ENCODE measurements at regions not wholly inside any gene's neighbourhood (a gene's known extent, or its start where the extent isn't known, plus 50 kb on each side); places are given as distances from the start of the nearest gene placed in this dataset.

DNA sequence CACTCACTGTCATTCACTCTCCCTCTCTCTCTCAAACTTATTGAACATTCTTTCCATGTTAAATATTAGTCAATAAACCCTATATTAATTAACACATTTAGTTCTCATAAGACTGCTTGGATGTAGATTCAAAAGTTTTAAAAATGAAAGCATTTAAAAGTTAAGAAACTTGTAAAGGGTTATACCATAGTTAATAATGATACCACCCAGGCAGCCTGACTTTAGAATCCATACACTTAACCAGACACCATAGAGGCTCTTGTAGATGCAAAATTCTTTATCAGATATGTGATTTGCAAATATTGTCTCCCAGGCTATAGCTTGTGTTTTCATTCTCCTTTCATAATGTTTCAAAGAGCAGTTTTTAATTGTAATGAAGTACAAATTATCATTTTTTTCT lies 335.8 kb upstream of the ACTBL2 start:
- no peaks in the 10 kb centered on the region for H3K9me1 ChIP-seq (ENCODE audit: control insufficient read depth, extremely low read depth, insufficient read depth, low read length)
- no peak overlapping the region for H3K4me2 ChIP-seq (ENCODE audit: control insufficient read depth, extremely low read depth, insufficient read depth, low read depth, low read length)
- no peaks in the 10 kb centered on the region for H3K79me2 ChIP-seq (ENCODE audit: control insufficient read depth, insufficient read depth, low read length)
- TF ChIP-seq, protein P1, sequence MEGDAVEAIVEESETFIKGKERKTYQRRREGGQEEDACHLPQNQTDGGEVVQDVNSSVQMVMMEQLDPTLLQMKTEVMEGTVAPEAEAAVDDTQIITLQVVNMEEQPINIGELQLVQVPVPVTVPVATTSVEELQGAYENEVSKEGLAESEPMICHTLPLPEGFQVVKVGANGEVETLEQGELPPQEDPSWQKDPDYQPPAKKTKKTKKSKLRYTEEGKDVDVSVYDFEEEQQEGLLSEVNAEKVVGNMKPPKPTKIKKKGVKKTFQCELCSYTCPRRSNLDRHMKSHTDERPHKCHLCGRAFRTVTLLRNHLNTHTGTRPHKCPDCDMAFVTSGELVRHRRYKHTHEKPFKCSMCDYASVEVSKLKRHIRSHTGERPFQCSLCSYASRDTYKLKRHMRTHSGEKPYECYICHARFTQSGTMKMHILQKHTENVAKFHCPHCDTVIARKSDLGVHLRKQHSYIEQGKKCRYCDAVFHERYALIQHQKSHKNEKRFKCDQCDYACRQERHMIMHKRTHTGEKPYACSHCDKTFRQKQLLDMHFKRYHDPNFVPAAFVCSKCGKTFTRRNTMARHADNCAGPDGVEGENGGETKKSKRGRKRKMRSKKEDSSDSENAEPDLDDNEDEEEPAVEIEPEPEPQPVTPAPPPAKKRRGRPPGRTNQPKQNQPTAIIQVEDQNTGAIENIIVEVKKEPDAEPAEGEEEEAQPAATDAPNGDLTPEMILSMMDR (optimal IDR thresholded peaks at IDR 0.05 in 1 of 3, IDR thresholded peaks at IDR 0.05 in 1 of 3, conservative IDR thresholded peaks at IDR 0.05 in 1 of 3; ENCODE audit: extremely low read depth in 1 of 3, insufficient read depth in 2 of 3, low read length in 3 of 3), result no peak
- no peak for TF ChIP-seq EZH2 (IDR thresholded peaks at IDR 0.05; ENCODE audit: low read length)
- DNase-seq (ENCODE audit: low read depth, low spot score) (no peak), FAIRE-seq (no peak)
- no peaks in the 10 kb centered on the region for H3K9me3 ChIP-seq (ENCODE audit: control insufficient read depth, low read depth, low read length)
- H3K9ac ChIP-seq (ENCODE audit: control insufficient read depth, extremely low read depth, insufficient read depth, low read length), result no peak overlapping the region
- no peaks in the 10 kb centered on the region for H4K20me1 ChIP-seq (ENCODE audit: control insufficient read depth, extremely low read depth, insufficient read depth, low read length)
- dilution Hi-C loops (cut with MboI; ENCODE audit: extremely low pct_ligation_motif_present, low sequenced_read_pairs), result no loop called here
- H3K4me1 ChIP-seq (ENCODE audit: control insufficient read depth, extremely low read depth, insufficient read depth, low read length), result peaks cover 31% of the 10 kb centered on the region
- no peak overlapping the region for H3K27ac ChIP-seq (ENCODE audit: control insufficient read depth, insufficient read depth, low read length)
- H2AFZ ChIP-seq (ENCODE audit: control insufficient read depth, low read length), result no peak overlapping the region
- no peaks in the 10 kb centered on the region for H3K36me3 ChIP-seq (ENCODE audit: control insufficient read depth in 2 of 2, extremely low read depth in 1 of 2, insufficient read depth in 2 of 2, low read length in 2 of 2)
- no peaks in the 10 kb centered on the region for H3K27me3 ChIP-seq (ENCODE audit: control insufficient read depth, extremely low read depth, insufficient read depth, low read length)
- no peak overlapping the region for H3K4me3 ChIP-seq (ENCODE audit: control insufficient read depth in 2 of 3, extremely low read depth in 1 of 3, insufficient read depth in 2 of 3, low read depth in 1 of 3, low read length in 3 of 3)

DNA sequence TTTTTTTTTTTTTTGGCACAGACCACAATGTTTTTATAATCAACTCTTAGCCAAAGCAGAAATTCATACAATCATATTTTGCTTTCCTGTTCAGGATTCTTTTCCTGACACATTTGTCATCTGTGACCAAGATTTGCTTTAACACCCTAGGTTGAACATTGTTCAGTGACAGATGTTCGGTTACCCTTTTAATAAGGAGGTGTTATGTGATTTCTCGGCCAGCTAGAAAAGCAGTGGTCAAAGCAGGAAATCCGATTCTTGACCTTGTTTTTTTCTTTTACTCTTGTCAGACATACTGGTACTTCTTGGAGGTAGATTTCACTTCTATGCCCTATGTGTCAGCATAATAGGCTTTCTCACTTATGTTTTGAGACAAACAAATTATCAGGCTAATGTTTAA lies 335.3 kb upstream of the ACTBL2 start:
- Histone ChIP-seq H3K4me3 (ENCODE audit: control insufficient read depth in 2 of 3, extremely low read depth in 1 of 3, insufficient read depth in 2 of 3, low read depth in 1 of 3, low read length in 3 of 3) (no peak overlapping the region), H3K36me3 (ENCODE audit: control insufficient read depth in 2 of 2, extremely low read depth in 1 of 2, insufficient read depth in 2 of 2, low read length in 2 of 2) (no peaks in the 10 kb centered on the region), H3K79me2 (ENCODE audit: control insufficient read depth, insufficient read depth, low read length) (no peaks in the 10 kb centered on the region), H3K9me3 (ENCODE audit: control insufficient read depth, low read depth, low read length) (no peaks in the 10 kb centered on the region), H3K4me1 (ENCODE audit: control insufficient read depth, extremely low read depth, insufficient read depth, low read length) (peaks cover 26% of the 10 kb centered on the region), H3K9me1 (ENCODE audit: control insufficient read depth, extremely low read depth, insufficient read depth, low read length) (no peaks in the 10 kb centered on the region), H4K20me1 (ENCODE audit: control insufficient read depth, extremely low read depth, insufficient read depth, low read length) (no peaks in the 10 kb centered on the region), H3K27me3 (ENCODE audit: control insufficient read depth, extremely low read depth, insufficient read depth, low read length) (no peaks in the 10 kb centered on the region), H3K27ac (ENCODE audit: control insufficient read depth, insufficient read depth, low read length) (no peak overlapping the region), H3K4me2 (ENCODE audit: control insufficient read depth, extremely low read depth, insufficient read depth, low read depth, low read length) (no peak overlapping the region), H3K9ac (ENCODE audit: control insufficient read depth, extremely low read depth, insufficient read depth, low read length) (no peak overlapping the region), H2AFZ (ENCODE audit: control insufficient read depth, low read length) (no peak overlapping the region)
- FAIRE-seq (no peak), DNase-seq (ENCODE audit: low read depth, low spot score) (no peak)
- dilution Hi-C loops (cut with MboI; ENCODE audit: extremely low pct_ligation_motif_present, low sequenced_read_pairs), result no loop called here
- TF ChIP-seq, protein P1 (optimal IDR thresholded peaks at IDR 0.05 in 1 of 3, IDR thresholded peaks at IDR 0.05 in 1 of 3, conservative IDR thresholded peaks at IDR 0.05 in 1 of 3; ENCODE audit: extremely low read depth in 1 of 3, insufficient read depth in 2 of 3, low read length in 3 of 3), result no peak
- TF ChIP-seq EZH2 (IDR thresholded peaks at IDR 0.05; ENCODE audit: low read length), result no peak
